CD4-positive, alpha-beta memory T cell (primary cell): ENCODE measurements at regions not wholly inside any gene's neighbourhood (a gene's known extent, or its start where the extent isn't known, plus 50 kb on each side); places are given as distances from the start of the nearest gene placed in this dataset.

ENCODE experiments used
- CTCF ChIA-PET: fragments of 350-600 bp; sonication (Branson Sonifier 250); formaldehyde crosslinking; loops from one replicate; lab custom pipeline; 2021; ENCODE audit warnings: inconsistent platforms; ENCODE audit not compliant: partially characterized antibody; lab: Charles Lee
- POLR2A ChIA-PET: fragments of 350-600 bp; sonication (Branson Sonifier 250); formaldehyde crosslinking; loops from one replicate; lab custom pipeline; 2021; ENCODE audit not compliant: partially characterized antibody; lab: Charles Lee
- DNase-seq, 5 donors: peaks; one replicate each; pipeline versions ENCODE4 v3.0.0 to v3.0.0-alpha.2; 2020 to 2022; ENCODE audit warnings: mixed read lengths in 1 of 5
- H3K27ac ChIP-seq: one replicate; pipeline ENCODE4 v1.7.0; 2013; ENCODE audit warnings: low read depth, low read length
- H3K27me3 ChIP-seq: 2 replicates; pipeline ENCODE4 v1.7.0; 2013; ENCODE audit warnings: mild to moderate bottlenecking, low read length, moderate library complexity; ENCODE audit not compliant: insufficient read depth
- H3K36me3 ChIP-seq: 2 replicates; pipeline ENCODE4 v1.7.0; 2013; ENCODE audit warnings: mild to moderate bottlenecking, low read length, moderate library complexity; ENCODE audit not compliant: insufficient read depth
- H3K4me1 ChIP-seq: 2 replicates; pipeline ENCODE4 v1.7.0; 2013; ENCODE audit warnings: mild to moderate bottlenecking, low read length, moderate library complexity; ENCODE audit not compliant: insufficient read depth
- H3K4me3 ChIP-seq, 2 donors: one replicate each; pipeline ENCODE4 v1.7.0; 2013; ENCODE audit warnings: low read length in 2 of 2, mild to moderate bottlenecking in 1 of 2
- H3K9me3 ChIP-seq, 2 donors: one replicate each; pipeline ENCODE4 v1.7.0; 2013; ENCODE audit warnings: low read length in 2 of 2, control low read depth in 1 of 2; ENCODE audit not compliant: control insufficient read depth in 1 of 2
- H3K27ac Mint-ChIP-seq, 7 donors: one replicate each; pipeline ENCODE4 v1.8.0; 2020 to 2021; ENCODE audit warnings: mixed read lengths in 7 of 7, mild to moderate bottlenecking in 6 of 7, inconsistent platforms in 3 of 7, moderate library complexity in 3 of 7
- H3K27me3 Mint-ChIP-seq, 2 donors: one replicate each; pipeline ENCODE4 v1.8.0; 2020 to 2021; ENCODE audit warnings: mixed read lengths in 2 of 2
- H3K36me3 Mint-ChIP-seq, 2 donors: one replicate each; pipeline ENCODE4 v1.8.0; 2020 to 2021; ENCODE audit warnings: mixed read lengths in 2 of 2, inconsistent platforms in 1 of 2, mild to moderate bottlenecking in 1 of 2
- H3K4me1 Mint-ChIP-seq, 4 donors: one replicate each; pipeline ENCODE4 v1.8.0; 2020 to 2021; ENCODE audit warnings: mixed read lengths in 4 of 4, mild to moderate bottlenecking in 1 of 4
- H3K4me3 Mint-ChIP-seq, 8 donors: one replicate each; pipeline ENCODE4 v1.8.0; 2020 to 2021; ENCODE audit warnings: mixed read lengths in 8 of 8, mild to moderate bottlenecking in 7 of 8, moderate library complexity in 6 of 8, inconsistent platforms in 3 of 8
- H3K9me3 Mint-ChIP-seq, 8 donors: one replicate each; pipeline ENCODE4 v1.8.0; 2020 to 2021; ENCODE audit warnings: mixed read lengths in 8 of 8, mild to moderate bottlenecking in 5 of 8, inconsistent platforms in 3 of 8, moderate library complexity in 1 of 8
- intact Hi-C: fragments of 100-400 bp; cut with micrococcal nuclease; formaldehyde crosslinking; loops from one replicate; pipeline ENCODE4 v1.15.1; 2023

DNA sequence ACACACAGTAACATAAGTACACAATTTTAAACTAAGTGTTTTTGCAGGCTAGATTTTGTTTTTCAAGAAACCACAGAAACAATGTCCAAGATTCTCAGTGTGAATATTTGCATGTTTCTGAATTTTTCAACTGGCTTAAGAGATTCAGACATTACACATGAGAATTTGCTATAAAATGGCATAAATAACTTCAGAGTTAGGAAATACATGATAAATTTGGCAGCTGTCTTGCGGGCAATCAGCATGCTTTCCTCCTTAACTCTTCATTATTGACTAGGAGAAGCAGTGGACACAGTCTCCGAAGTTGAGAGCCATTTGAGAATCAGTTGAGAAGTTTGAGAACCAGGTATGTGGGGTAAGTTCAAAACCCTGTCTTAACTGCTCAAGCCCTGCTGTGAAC, 625.6 kb upstream of the SGO1 start:
- Mint-ChIP-seq H3K9me3 (peaks cover 7 to 52% (median 28%) of the 10 kb centered on the region in 8 donors), H3K27me3 (no peaks in the 10 kb centered on the region)

DNA sequence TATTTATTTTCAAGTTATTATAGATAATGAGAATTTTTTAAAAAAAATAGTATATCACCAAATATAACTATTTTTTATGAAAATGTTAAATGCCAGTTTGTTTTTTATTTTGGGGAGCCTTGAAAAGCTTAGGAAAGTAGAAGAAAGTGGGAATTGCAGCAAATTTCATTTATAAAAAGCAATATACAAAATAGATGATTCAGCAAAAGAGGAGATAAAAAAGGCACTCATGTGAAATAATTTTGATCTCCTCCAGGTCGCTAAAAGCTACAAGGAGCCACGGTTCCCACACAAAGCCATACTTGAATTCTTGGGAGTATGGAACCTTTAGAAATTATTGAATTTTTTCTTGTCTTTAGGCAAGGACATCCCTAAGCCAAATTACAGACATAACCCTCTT, 625.0 kb upstream of the SGO1 start:
- Histone ChIP-seq H3K36me3 (no peaks in the 10 kb centered on the region), H3K9me3 (peaks cover 0 to 9% of the 10 kb centered on the region in 2 donors), H3K27me3 (no peaks in the 10 kb centered on the region), H3K27ac (no peak overlapping the region), H3K4me1 (no peaks in the 10 kb centered on the region), H3K4me3 (no peak overlapping the region)
- no peak for DNase-seq
- intact Hi-C loops: no loop called here
- no peak overlapping the region for H3K27ac Mint-ChIP-seq
- H3K4me3 Mint-ChIP-seq: no peak overlapping the region
- H3K4me1 Mint-ChIP-seq: no peaks in the 10 kb centered on the region
- no peaks in the 10 kb centered on the region for H3K36me3 Mint-ChIP-seq
- ChIA-PET CTCF (no interaction called here), POLR2A (no interaction called here)
- H3K9me3 Mint-ChIP-seq: peaks cover 10 to 52% (median 28%) of the 10 kb centered on the region in 8 donors
- no peaks in the 10 kb centered on the region for H3K27me3 Mint-ChIP-seq

More for the DNA sequence above, 625.6 kb upstream of the SGO1 start:
- Histone ChIP-seq H3K36me3 (no peaks in the 10 kb centered on the region), H3K27ac (no peak overlapping the region), H3K4me3 (no peak overlapping the region), H3K9me3 (peaks cover 0 to 9% of the 10 kb centered on the region in 2 donors), H3K4me1 (no peaks in the 10 kb centered on the region), H3K27me3 (no peaks in the 10 kb centered on the region)
- Mint-ChIP-seq H3K27ac (no peak overlapping the region), H3K36me3 (no peaks in the 10 kb centered on the region), H3K4me3 (no peak overlapping the region), H3K4me1 (no peaks in the 10 kb centered on the region)
- no peak for DNase-seq
- intact Hi-C loops: no loop called here
- ChIA-PET POLR2A (no interaction called here), CTCF (no interaction called here)

DNA sequence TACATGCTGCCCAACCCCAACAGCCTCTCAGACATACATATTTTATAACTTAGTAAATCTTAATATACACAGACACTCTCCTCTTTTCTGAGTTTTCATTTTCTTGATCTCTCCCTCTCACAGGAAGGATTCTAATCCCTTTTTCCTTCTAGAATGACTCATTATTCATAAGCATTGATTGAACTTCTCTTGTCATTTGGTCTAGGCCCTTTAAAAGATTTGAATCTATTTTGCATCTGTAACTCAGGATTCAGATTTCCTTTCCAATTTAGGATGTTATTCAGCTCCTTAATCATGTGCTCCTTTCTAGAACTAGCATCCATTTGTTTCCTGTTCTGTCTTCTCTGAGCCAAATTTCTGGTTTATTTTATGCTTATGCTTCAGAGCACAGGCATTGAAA, 624.5 kb upstream of the SGO1 start:
- CTCF ChIA-PET: no interaction called here
- Histone ChIP-seq H3K36me3 (no peaks in the 10 kb centered on the region), H3K9me3 (peaks cover 0 to 9% of the 10 kb centered on the region in 2 donors), H3K4me3 (no peak overlapping the region), H3K27ac (no peak overlapping the region), H3K4me1 (no peaks in the 10 kb centered on the region), H3K27me3 (no peaks in the 10 kb centered on the region)
- Mint-ChIP-seq H3K36me3 (no peaks in the 10 kb centered on the region), H3K4me1 (no peaks in the 10 kb centered on the region), H3K27ac (no peak overlapping the region), H3K27me3 (no peaks in the 10 kb centered on the region), H3K9me3 (peaks cover 11 to 52% (median 27%) of the 10 kb centered on the region in 8 donors), H3K4me3 (no peak overlapping the region)
- DNase-seq: no peak
- intact Hi-C loops: no loop called here
- POLR2A ChIA-PET: no interaction called here

DNA sequence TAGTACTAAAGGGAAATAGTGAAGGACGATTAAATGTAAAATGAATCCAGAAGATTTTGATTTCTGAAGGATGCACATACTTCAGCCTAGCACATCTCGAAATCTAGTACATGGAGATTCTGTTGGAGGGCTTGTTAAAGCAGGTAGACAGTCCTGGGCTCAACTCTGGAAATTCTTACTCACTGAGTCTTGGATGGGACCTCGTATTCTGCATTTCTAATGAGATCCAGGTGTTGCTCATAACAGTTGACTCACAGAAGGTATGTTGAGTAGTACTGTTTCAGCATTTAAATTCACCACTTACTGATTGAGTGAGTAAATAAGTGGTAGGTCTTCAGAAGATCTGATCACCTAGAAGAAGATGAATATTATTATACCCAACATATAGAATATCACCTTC, 623.4 kb upstream of the SGO1 start:
- Histone ChIP-seq H3K4me1 (no peaks in the 10 kb centered on the region), H3K4me3 (no peak overlapping the region), H3K27me3 (no peaks in the 10 kb centered on the region), H3K36me3 (no peaks in the 10 kb centered on the region), H3K27ac (no peak overlapping the region), H3K9me3 (peaks cover 0 to 9% of the 10 kb centered on the region in 2 donors)
- no peak for DNase-seq
- no peak overlapping the region for H3K4me3 Mint-ChIP-seq
- no peaks in the 10 kb centered on the region for H3K36me3 Mint-ChIP-seq
- CTCF ChIA-PET: no interaction called here
- no peak overlapping the region for H3K27ac Mint-ChIP-seq
- H3K9me3 Mint-ChIP-seq: peaks cover 11 to 46% (median 26%) of the 10 kb centered on the region in 8 donors
- no peaks in the 10 kb centered on the region for H3K4me1 Mint-ChIP-seq
- no peaks in the 10 kb centered on the region for H3K27me3 Mint-ChIP-seq
- intact Hi-C loops: no loop called here
- POLR2A ChIA-PET: no interaction called here

DNA sequence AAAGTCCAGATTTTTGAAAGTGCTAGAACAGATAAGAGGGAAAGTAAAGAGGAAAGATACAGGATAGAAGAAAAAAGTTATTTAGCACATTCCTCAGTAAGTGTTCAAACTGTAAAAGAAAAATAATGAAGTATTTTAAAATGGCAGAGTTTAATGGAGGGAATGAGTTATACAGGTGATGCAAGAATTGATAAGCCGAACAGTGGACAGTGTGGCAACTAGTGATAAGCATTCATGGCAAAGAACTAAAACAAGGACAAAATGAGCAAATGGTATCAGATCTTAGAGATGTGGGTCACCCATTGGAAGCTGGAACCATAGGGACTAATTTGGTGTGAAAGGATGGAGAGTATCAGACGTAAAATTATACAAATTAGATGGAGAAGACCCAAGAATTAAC, 622.9 kb upstream of the SGO1 start:
- Mint-ChIP-seq H3K4me1 (no peaks in the 10 kb centered on the region), H3K27me3 (no peaks in the 10 kb centered on the region), H3K27ac (no peak overlapping the region), H3K36me3 (no peaks in the 10 kb centered on the region), H3K9me3 (peaks cover 11 to 44% (median 26%) of the 10 kb centered on the region in 8 donors), H3K4me3 (no peak overlapping the region)
- POLR2A ChIA-PET: no interaction called here
- intact Hi-C loops: no loop called here
- H3K27ac ChIP-seq: no peak overlapping the region
- H3K27me3 ChIP-seq: no peaks in the 10 kb centered on the region
- CTCF ChIA-PET: no interaction called here
- H3K36me3 ChIP-seq: no peaks in the 10 kb centered on the region
- peaks cover 0 to 5% of the 10 kb centered on the region in 2 donors for H3K9me3 ChIP-seq
- no peaks in the 10 kb centered on the region for H3K4me1 ChIP-seq
- DNase-seq: no peak
- H3K4me3 ChIP-seq: no peak overlapping the region

DNA sequence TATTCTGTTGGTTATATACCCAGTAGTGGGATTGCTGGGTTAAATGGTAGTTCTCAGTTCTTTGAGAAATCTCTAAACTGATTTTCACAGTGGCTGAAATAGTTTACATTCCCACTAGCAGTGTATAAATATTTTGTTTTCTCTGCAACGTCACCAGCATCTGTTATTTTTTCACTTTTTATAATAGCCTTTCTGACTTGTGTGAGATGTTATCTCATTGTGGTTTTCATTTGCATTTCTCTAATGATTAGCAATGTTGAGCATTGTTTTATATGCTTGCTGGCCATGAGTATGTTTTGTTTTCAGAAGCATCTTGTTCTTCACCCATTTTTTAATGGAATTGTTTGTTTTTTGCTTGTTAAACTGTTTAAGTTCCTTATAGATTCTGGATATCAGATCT, 612.7 kb upstream of the SGO1 start:
- H3K27me3 Mint-ChIP-seq: no peaks in the 10 kb centered on the region
- Histone ChIP-seq H3K27me3 (no peaks in the 10 kb centered on the region), H3K4me3 (no peak overlapping the region), H3K9me3 (no peaks in the 10 kb centered on the region), H3K4me1 (no peaks in the 10 kb centered on the region), H3K36me3 (no peaks in the 10 kb centered on the region), H3K27ac (no peak overlapping the region)
- peaks cover 5 to 42% (median 20%) of the 10 kb centered on the region in 8 donors for H3K9me3 Mint-ChIP-seq
- no peak overlapping the region for H3K27ac Mint-ChIP-seq
- H3K4me1 Mint-ChIP-seq: no peaks in the 10 kb centered on the region
- POLR2A ChIA-PET: no interaction called here
- CTCF ChIA-PET: no interaction called here
- H3K4me3 Mint-ChIP-seq: no peak overlapping the region
- H3K36me3 Mint-ChIP-seq: no peaks in the 10 kb centered on the region
- DNase-seq: no peak
- intact Hi-C loops: no loop called here

DNA sequence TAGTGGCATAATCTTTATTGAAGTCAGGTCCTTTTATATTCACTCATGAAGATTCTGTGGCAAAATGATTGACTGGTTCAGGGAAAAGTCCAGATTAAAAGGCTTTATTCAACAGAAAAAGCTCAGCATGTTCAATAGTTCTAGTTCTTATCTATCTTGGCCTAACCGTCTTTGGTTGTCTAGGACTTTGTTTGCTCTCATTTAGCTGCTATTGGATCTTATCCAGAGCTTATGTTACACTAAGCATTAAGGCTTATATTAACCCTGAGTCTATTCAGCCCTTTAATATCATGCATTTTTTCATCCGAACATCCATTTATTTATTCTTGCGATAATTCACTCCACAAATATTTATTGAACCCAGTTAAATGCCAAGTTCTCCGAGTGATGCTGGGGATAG, 601.0 kb upstream of the SGO1 start:
- H3K4me3 Mint-ChIP-seq: no peak overlapping the region

DNA sequence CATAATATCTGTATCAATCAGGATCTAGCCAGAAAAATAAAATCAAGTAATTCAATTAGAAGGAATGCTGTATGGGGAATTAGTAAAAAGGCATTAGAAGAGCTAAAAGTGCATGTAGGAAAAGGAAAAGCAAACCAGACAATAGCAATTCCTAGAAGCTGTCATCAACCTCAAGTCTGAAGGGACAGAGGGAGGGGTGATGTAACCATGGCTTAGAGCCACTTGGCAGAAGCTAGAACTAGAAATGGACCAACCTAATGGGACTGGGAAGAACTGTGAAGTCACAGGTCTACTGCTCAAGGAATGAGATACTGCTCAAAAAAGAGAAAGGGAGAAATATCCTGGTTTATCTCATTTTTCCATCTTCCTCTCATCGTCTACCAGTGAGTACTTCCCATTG, 590.7 kb upstream of the SGO1 start:
- ChIA-PET CTCF (no interaction called here), POLR2A (no interaction called here)
- H3K36me3 Mint-ChIP-seq: peaks cover 2 to 6% of the 10 kb centered on the region in 2 donors

More for the DNA sequence above, 601.0 kb upstream of the SGO1 start:
- no peak overlapping the region for H3K27ac Mint-ChIP-seq
- intact Hi-C loops: no loop called here
- DNase-seq: no peak
- H3K36me3 ChIP-seq: no peaks in the 10 kb centered on the region
- H3K4me3 ChIP-seq: no peak overlapping the region
- ChIA-PET POLR2A (no interaction called here), CTCF (no interaction called here)
- peaks cover 5 to 74% (median 46%) of the 10 kb centered on the region in 8 donors for H3K9me3 Mint-ChIP-seq
- H3K27me3 Mint-ChIP-seq: no peaks in the 10 kb centered on the region
- peaks cover 0 to 2% (median 0%) of the 10 kb centered on the region in 4 donors for H3K4me1 Mint-ChIP-seq
- no peak overlapping the region for H3K27ac ChIP-seq
- no peaks in the 10 kb centered on the region for H3K9me3 ChIP-seq
- H3K36me3 Mint-ChIP-seq: peaks cover 0 to 4% of the 10 kb centered on the region in 2 donors
- no peaks in the 10 kb centered on the region for H3K4me1 ChIP-seq
- no peaks in the 10 kb centered on the region for H3K27me3 ChIP-seq

More for the DNA sequence above, 590.7 kb upstream of the SGO1 start:
- no peaks in the 10 kb centered on the region for H3K36me3 ChIP-seq
- no peaks in the 10 kb centered on the region for H3K27me3 Mint-ChIP-seq
- no peaks in the 10 kb centered on the region for H3K4me1 Mint-ChIP-seq
- H3K9me3 Mint-ChIP-seq: peaks cover 9 to 58% (median 37%) of the 10 kb centered on the region in 8 donors
- H3K27ac ChIP-seq: no peak overlapping the region
- no peak for DNase-seq
- no peak overlapping the region for H3K4me3 Mint-ChIP-seq
- no peak overlapping the region for H3K27ac Mint-ChIP-seq
- H3K4me3 ChIP-seq: no peak overlapping the region
- no peaks in the 10 kb centered on the region for H3K9me3 ChIP-seq
- intact Hi-C loops: no loop called here
- H3K27me3 ChIP-seq: no peaks in the 10 kb centered on the region
- no peaks in the 10 kb centered on the region for H3K4me1 ChIP-seq
